T-helper 1 cell treated with Interleukin-12 subunit alpha and Interleukin-12 subunit beta and Interleukin-4 antibody, amounts not matched to agents 30 ng/mL and 1 ng/mL, for 36 hours (primary cell): ENCODE measurements at regions not wholly inside any gene's neighbourhood (a gene's known extent, or its start where the extent isn't known, plus 50 kb on each side); places are given as distances from the start of the nearest gene placed in this dataset.

Experiments used
- intact Hi-C: fragments of 100-400 bp; cut with micrococcal nuclease; formaldehyde crosslinking; loops from one replicate; pipeline ENCODE4 v1.15.1; 2024

GRCh38 chr4:38581426-38582106, 82.4 kb upstream of the KLF3 start:
- intact Hi-C loops = no loop called here

- intact Hi-C loops = no loop called here
Observed at GRCh38 chr4:38582445-38582844, 81.6 kb upstream of the KLF3 start.

- intact Hi-C loops = no loop called here
Observed at GRCh38 chr4:38582889-38583470, 81.0 kb upstream of the KLF3 start.

- intact Hi-C loops = no loop called here
Observed at GRCh38 chr4:38585871-38586270, 78.1 kb upstream of the KLF3 start.

- intact Hi-C loops = no loop called here
Observed at GRCh38 chr4:38587106-38587505, 76.9 kb upstream of the KLF3 start.

- intact Hi-C loops = no loop called here
Observed at GRCh38 chr4:38590046-38590445, 74.0 kb upstream of the KLF3 start.

GRCh38 chr4:38591617-38592337, 72.2 kb upstream of the KLF3 start:
- intact Hi-C loops = no loop called here

- intact Hi-C loops = no loop called here
Observed at GRCh38 chr4:38598489-38598888, 65.5 kb upstream of the KLF3 start.

GRCh38 chr4:38600575-38600974, 63.4 kb upstream of the KLF3 start:
- intact Hi-C loops = no loop called here

- intact Hi-C loops = no loop called here
Observed at GRCh38 chr4:38601244-38601915, 62.6 kb upstream of the KLF3 start.

- intact Hi-C loops = no loop called here
Observed at GRCh38 chr4:38601916-38602291, 62.1 kb upstream of the KLF3 start.

GRCh38 chr4:38603652-38604051, 60.3 kb upstream of the KLF3 start:
- intact Hi-C loops = no loop called here

- intact Hi-C loops = no loop called here
Observed at GRCh38 chr4:38605181-38605752, 58.7 kb upstream of the KLF3 start.

- intact Hi-C loops = no loop called here
Observed at GRCh38 chr4:38605753-38606586, 58.0 kb upstream of the KLF3 start.

GRCh38 chr4:38606587-38606905, 57.5 kb upstream of the KLF3 start:
- intact Hi-C loops = no loop called here

GRCh38 chr4:38609614-38610013, 54.4 kb upstream of the KLF3 start:
- intact Hi-C loops = loop anchor here (5.0 kb wide), 1 partner anchor 97 kb away; no protein-coding TSS in a partner anchor

GRCh38 chr4:38610521-38610920, 53.5 kb upstream of the KLF3 start:
- intact Hi-C loops = loop anchor here (5.0 kb wide), 1 partner anchor 98 kb away; no protein-coding TSS in a partner anchor

- intact Hi-C loops = loop anchor here (5.0 kb wide), 1 partner anchor 99 kb away; no protein-coding TSS in a partner anchor
Observed at GRCh38 chr4:38610966-38611431, 53.0 kb upstream of the KLF3 start.

- intact Hi-C loops = loop anchor here (5.0 kb wide), 1 partner anchor 99 kb away; no protein-coding TSS in a partner anchor
Observed at GRCh38 chr4:38611676-38612075, 52.3 kb upstream of the KLF3 start.

- intact Hi-C loops = loop anchor here (5.0 kb wide), 1 partner anchor 101 kb away; no protein-coding TSS in a partner anchor
Observed at GRCh38 chr4:38612646-38613414, 51.2 kb upstream of the KLF3 start.
